GM18511 (cell line): ENCODE measurements at regions not wholly inside any gene's neighbourhood (a gene's known extent, or its start where the extent isn't known, plus 50 kb on each side); places are given as distances from the start of the nearest gene placed in this dataset.

Source experiments
- ATAC-seq: cut with Tn5 transposase; IDR thresholded peaks from one replicate; pipeline ENCODE4 v1.9.1; 2021; ENCODE audit warnings: mild to moderate bottlenecking, moderate library complexity; ENCODE audit not compliant: unreplicated experiment

DNA sequence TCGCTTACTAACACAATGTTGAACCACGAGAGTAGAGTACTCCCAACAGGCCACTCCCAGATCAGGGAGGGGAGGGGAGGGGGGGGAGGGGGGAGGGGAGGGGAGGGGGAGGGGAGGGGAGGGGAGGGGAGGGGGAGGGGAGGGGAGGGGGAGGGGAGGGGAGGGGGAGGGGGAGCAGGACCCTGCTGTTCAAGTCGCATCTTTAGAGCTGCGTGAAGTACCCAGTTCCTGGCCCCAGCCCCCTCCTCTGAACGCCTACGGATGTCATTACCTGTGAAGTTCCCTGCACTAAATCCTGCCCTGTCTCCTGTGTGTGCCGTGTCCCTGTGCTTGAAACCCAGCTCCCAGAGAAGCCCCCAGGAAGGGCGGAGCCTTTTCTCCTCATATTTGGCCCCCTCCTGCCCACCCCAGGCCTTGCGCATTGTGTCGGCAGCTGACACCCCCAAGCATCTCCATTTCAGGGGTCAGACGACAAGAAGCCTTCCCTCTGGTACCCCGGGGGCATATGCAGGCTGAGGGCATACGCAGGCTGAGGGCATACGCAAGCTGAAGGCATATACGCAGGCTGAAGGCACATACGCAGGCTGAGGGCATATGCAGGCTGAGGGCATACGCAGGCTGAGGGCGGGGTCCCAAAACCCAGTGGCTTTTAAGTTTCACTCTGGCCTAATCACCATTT lies 330.2 kb downstream of the C16orf95 start:
- no peak for ATAC-seq

DNA sequence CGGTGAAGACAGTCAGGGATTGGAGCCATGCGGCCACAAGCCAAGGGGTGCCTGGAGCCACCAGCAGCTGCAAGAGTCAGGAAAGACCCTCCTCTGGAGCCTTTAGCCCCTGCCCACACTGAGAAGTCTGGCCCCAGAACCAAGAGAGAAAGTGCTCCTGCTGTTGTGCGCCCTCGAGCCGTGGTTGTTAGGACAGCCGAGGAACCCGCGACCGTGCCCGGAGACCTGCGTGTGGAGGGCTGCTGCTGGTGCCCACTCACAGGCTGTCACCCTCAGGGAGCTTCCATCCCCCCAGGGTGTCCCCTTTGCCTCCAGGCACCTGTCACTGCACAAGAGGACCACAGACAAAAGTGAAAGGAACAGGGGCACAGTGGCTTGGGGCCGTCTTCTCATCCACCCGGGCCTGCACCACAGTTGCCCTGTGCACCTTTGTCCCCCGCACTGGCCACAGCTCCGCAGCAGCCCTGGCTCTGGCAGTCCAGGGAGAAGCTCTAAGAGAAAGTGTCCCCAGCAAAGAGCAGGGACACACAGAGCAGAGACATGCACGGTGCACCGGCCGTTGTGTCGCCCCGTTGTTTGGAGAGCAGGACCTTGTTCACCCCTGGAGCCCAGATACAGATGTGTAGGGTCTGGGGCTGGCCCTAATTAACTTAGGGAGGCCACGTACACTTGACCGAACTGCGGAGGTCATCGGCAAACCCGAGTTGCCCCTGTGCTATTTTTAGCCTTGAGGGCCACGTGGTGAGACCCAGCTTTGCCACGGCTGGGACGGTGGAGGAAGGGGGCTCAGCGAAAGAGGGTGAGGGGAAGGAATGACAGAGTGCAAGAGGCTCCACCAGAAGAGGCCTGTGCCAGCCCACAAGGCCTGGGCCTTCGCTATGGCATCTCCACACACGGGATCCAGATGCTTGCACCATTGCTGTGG lies 329.2 kb downstream of the C16orf95 start:
- no peak for ATAC-seq

- no peak for ATAC-seq
Measured at GRCh38 chr16:86988920-86989696, 328.1 kb downstream of the C16orf95 start.

DNA sequence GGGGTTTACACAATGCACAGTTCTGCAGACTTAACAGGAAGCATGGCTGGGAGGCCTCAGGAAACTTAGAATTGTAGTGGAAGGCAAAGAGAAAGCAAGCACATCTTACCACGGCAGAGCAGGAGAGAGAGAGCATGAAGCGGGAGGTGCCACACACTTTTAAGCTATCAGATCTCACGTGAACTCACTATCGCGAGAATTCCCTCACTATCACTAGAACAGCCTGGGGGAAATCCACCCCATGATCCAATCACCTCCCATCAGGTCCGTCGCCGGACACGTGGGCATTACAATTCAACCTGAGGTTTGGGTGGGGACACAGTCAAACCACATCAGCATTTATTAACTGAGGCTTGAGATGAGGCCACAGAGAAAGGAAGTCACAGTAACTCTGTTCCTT lies 326.7 kb downstream of the C16orf95 start:
- no peak for ATAC-seq

DNA sequence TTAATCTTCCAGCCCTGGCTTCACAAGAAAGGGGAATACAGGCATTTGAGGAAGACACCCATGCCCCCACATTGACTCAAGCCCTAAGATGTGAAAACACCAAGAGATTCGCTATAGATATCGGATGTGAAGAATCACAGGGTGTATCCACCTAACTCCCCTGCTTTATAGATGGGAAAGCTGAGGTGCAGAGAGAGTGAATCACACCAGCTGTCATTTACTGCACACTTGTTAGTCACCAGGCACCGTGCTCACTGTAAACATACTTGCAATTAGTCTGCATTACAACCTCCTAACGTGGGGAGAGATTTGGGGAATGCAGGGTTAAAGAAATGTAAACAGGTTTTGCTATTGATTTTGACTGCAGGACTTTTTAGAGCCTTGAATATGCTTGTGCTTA lies 325.5 kb downstream of the C16orf95 start:
- ATAC-seq: no peak

- no peak for ATAC-seq
Measured at GRCh38 chr16:86992587-86992986, 324.6 kb downstream of the C16orf95 start.

DNA sequence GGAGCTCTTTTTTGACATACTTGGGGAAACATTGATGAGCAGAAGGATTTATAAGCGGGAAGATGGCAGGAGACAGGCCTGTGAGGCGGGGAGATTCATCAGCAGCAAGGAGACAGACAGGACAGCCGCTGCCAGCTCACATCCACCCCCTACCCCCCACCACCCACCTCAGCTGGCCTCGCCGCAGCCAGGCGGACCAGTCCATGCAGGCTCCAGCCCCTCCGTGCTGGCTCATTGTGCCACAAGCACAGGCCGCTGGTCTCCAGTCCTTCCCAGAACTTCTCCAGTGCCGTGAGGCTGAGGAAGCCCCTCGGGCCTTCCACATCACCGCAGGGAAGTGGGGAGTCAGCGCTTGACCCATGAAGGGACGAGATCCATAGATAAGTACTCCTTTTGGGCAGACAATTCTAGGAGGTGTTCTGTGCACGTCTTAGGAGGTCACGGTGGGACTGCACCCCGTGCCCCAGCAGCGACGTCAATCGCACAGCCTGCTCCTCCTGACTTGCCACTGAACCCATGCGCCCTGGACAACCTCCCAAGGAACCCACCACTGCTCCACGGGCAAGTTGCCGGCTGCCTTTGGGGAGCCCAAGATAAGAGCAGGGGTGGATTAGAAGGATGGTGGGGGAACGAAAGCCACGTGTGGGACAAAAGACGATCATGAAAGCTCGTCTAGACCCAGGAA lies 323.6 kb downstream of the C16orf95 start:
- ATAC-seq: no peak

DNA sequence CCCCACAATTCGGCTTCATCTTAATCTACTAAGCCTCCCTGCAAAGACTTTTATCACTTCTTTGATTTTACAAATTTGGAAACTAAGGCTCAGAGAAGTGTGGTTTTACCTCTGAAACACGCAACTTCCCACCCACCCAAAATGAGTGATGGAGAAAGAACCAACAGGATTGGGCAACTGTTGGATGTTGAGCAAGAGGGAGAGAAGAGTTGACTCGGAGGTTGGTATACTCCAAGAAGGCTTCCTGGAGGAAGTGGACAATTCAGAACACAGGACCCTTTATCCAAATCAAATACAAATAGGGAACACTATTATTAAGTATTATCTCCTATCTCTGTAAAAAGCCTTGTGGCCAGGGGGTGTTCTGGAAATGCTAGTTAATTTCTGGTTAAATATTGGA lies 323.0 kb downstream of the C16orf95 start:
- ATAC-seq: no peak

DNA sequence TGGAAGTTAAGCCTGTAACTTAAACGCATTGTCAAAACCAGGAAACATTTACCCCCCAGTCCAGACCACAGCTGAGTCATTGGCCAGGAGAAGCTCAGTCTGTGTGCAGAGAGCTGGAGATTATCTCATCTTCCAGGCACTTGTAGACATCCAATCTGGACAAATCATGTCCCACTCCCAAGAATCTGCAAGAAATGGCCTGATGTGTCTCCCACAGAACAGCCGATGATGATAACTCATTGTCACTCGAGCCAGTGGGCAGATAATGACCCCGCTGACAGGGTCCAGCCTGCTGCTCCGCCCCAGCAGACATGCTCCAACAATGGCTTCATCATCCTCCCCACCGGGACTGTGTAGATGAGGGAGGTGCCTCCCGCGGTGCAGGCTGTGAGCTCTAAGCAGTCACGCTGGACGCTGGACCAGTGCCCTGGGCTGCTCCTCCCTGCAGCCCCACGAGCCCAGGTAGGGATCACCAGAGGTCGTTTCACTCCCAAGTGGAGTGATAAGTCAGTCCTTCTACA lies 322.5 kb downstream of the C16orf95 start:
- no peak for ATAC-seq

DNA sequence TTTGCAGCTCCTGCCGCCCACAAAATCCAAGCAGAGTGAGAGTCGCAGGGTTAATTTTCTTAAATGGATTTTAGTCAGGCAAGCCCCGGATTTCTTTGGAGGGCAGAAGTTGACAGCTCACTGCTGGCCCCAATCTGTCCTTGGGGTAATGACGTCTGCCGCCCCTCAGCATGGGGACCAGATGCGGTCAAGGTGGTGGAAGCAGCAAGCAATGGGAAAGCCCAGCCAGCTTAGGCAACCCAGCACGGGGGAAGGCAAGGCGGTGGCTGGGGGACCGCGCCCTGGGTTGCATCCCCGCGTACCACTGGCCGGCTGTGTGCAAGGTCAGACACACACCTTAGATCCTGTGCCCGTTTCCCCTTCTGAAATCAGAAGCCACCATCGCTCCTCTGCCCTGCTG lies 321.7 kb downstream of the C16orf95 start:
- no peak for ATAC-seq

DNA sequence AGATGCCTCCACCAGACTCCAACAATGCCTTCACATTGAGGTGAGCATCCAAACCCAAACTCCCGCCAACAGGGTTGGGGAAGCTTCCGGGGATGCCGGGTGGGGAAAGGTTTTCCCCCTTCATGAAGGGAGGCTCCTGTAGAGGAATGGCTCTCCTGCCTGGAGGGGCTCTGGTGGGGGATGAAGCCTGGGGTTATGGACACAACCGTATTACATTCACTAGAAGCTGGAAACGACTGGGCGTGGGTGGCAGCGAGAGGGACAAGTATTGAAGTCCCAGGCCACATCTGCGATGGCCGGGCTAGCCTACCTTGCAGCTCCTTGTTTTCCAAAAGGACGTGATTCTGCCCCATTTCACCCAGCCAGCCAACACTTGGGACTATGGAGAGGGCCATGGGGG lies 321.1 kb downstream of the C16orf95 start:
- ATAC-seq: no peak

DNA sequence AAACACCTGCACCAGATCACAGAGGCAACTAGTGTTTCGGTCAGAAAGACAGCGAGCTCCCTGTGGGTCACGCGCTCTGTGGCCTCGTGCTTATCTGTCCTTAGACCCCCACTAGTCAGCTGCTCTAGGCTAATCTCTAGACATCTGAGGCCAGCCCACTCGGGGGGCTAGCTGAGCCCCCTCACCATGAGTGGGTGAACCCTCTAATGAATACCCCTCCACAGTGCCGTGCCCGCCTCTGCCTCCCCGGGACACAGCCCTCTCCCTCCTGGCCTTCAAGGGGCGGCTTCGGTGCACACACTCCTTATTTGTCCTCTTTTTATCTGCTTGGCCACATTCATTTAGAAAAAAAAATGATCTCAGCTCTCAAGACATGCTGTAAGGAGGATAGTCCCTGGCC lies 320.1 kb downstream of the C16orf95 start:
- ATAC-seq: no peak

DNA sequence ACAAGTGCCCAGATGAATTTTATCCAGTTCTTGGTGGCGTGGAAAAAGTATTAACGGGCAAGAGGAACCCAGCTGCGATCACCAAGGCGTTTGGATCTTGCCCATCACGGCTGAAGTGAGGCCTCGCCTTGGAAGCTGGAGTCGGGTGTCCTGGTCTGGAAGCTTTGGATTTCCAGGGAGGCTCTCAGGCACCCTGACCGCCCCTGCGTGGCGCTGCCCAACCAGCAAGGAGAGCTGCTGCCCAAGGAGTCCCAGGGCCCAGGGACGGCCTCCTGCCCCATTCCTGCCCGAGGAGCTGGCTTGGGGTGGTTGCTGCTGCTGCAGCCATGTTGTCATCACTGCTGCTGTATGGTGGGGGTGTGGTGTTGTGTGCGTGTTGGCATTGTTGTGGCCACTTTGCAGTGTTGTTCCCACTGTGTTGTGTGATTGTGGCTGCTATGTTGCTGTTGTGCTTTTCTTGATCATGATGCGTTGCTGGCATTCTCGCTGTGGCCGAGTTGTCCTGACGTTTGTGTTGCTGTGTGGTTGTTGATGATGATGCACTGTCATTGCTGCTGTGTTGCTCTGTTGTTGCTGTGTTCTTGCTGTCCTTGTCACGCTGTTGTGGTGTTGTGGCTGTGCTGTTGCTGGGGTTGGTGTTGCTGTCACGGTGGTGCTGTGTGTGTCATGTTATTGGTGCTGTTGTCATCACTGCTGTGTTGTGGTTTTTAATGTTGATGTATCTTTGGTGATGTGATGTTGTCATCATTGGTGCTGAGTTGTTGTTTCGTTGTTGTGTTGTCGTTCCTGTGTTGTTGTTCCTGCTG lies 318.8 kb downstream of the C16orf95 start:
- ATAC-seq: no peak

DNA sequence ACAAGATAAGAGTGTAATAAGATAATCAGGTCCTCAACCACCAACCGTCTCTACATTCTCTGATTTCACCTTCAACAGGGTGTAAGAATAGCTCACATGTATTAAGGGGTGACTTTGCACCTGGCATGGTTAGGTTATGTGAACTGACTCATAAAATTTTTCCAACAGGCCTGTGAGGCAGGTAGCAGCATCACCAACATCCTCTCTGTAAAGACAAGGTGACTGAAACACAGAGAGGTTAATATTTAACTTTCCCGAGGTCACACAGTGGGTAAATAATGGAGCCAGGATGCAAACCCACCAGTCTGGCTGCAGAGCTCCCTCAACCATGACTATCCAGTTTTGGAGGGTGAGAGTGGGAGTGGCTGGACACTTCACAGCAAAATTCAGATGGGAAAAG lies 317.2 kb downstream of the C16orf95 start:
- no peak for ATAC-seq

DNA sequence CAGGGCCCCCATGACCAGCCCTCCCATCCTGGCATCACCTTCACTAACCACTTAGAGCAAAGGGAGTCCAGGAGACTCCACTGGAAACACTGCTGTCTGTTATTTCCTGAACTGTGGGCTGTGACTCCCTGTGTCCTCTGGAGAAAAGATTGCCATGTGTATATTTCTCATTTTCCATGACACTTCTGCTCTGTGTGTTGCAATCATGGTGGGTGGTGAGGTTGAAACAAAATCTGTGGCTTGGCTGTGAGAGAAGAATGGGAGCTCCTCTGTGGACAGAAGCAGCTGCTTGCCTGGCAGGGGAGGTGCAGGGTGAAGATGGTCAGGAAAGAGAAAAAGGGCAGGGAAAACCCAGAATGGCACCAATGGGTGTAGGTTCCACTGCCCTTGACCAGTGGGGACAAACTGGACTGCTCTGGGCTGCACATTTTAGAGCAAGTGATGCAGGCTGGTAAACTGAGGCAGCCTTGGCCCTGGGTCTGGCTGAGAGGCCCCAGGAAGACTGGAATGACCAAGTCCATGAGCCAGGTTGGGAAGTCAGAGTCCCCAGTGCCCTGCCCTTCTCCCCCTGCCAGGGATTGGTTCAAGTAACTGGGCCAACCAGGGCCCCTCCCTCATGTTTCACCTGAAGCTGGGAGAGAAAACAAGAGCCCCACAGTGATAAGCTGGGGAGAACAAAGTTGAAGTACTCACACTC lies 314.3 kb downstream of the C16orf95 start:
- no peak for ATAC-seq

DNA sequence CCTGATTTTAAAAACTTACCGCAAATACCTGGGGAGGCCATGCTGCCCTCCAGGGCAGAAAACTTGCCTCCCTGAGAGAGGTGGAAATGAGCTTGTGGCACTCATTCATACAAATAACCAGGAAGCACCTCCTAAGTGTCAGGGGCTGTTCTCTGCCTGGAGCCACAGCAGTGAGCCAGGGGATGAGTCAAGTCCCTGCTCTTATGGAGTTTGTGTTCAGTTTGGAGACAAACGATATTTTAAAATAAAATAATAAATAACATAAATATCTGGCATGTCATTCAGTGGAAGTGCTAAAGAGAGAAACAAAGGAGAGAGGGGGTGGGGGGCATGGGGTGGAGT lies 313.8 kb downstream of the C16orf95 start:
- ATAC-seq: no peak

DNA sequence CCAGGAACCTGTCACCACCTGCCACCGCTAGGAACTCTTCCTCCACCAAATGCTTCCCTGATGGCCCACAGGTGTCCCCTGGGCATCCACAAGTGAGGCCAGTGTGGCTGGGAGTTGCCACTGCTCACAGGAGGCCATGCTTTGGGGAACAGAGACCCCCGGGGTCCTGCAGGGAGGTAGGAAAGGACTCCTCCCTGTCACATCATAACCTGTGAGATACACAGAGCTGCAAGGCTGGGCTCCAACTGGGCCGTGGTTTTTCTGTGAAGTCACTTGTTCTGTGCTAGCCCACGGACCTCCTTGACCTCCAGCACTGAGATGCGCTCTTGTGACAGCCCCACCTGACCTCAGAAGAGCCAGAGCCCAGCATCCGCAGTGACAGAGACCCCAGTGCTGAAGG lies 311.2 kb downstream of the C16orf95 start:
- no peak for ATAC-seq

GRCh38 chr16:87006789-87007745 lies 310.1 kb downstream of the C16orf95 start:
- no peak for ATAC-seq
